MM.1S (cell line): ENCODE measurements at regions not wholly inside any gene's neighbourhood (a gene's known extent, or its start where the extent isn't known, plus 50 kb on each side); places are given as distances from the start of the nearest gene placed in this dataset.
"Not testable (repeated sequence)": the region's sequence is repeated elsewhere in the genome, so short reads cannot be mapped to it uniquely, and the experiment has no call there.

Source experiments
- DNase-seq: peaks from one replicate; pipeline ENCODE4 v3.0.0-alpha.2; 2015
- H2AFZ ChIP-seq: fragments of 300-600 bp; sonication (generic); 2 replicates; pipeline ENCODE4 v1.6.0; 2016; ENCODE audit warnings: antibody characterized with exemption, low read length
- H3F3A ChIP-seq: fragments of 300-600 bp; sonication (generic); 2 replicates; pipeline ENCODE4 v1.6.1; 2016; ENCODE audit warnings: mild to moderate bottlenecking, antibody characterized with exemption, low read length, moderate library complexity, mixed read lengths; ENCODE audit not compliant: insufficient read depth
- H3K27ac ChIP-seq: fragments of 300-600 bp; sonication (generic); 2 replicates; pipeline ENCODE4 v1.5.1; 2016; ENCODE audit warnings: mild to moderate bottlenecking, low read length
- H3K27me3 ChIP-seq: fragments of 300-600 bp; sonication (generic); replicated peaks from 2 replicates; pipeline ENCODE4 v1.6.0; 2016; ENCODE audit warnings: low read length; ENCODE audit not compliant: insufficient read depth
- H3K36me3 ChIP-seq: fragments of 300-600 bp; sonication (generic); replicated peaks from 2 replicates; pipeline ENCODE4 v1.6.1; 2016; ENCODE audit warnings: mild to moderate bottlenecking, low read length, mixed read lengths; ENCODE audit not compliant: insufficient read depth
- H3K4me1 ChIP-seq: fragments of 300-600 bp; sonication (generic); 2 replicates; pipeline ENCODE4 v1.6.1; 2016; ENCODE audit warnings: low read length, mixed read lengths
- H3K4me2 ChIP-seq: fragments of 300-600 bp; sonication (generic); 2 replicates; pipeline ENCODE4 v1.6.0; 2016; ENCODE audit warnings: low read depth, low read length
- H3K4me3 ChIP-seq: fragments of 300-600 bp; sonication (generic); 2 replicates; pipeline ENCODE4 v1.5.1; 2016; ENCODE audit warnings: low read length, mixed read lengths
- H3K79me2 ChIP-seq: fragments of 300-600 bp; sonication (generic); 2 replicates; pipeline ENCODE4 v1.6.1; 2016; ENCODE audit warnings: mixed run types, low read length, mixed read lengths
- H3K9ac ChIP-seq: fragments of 300-600 bp; sonication (generic); 2 replicates; pipeline ENCODE4 v1.6.1; 2016; ENCODE audit warnings: low read length, mixed read lengths
- H3K9me2 ChIP-seq: fragments of 300-600 bp; sonication (generic); replicated peaks from 2 replicates; pipeline ENCODE4 v1.6.1; 2016; ENCODE audit warnings: mild to moderate bottlenecking, low read length, mixed read lengths; ENCODE audit not compliant: insufficient read depth
- H3K9me3 ChIP-seq: fragments of 300-600 bp; sonication (generic); replicated peaks from 2 replicates; pipeline ENCODE4 v1.6.1; 2016; ENCODE audit warnings: mild to moderate bottlenecking, low read length, mixed read lengths; ENCODE audit not compliant: insufficient read depth
- H4K20me1 ChIP-seq: fragments of 300-600 bp; sonication (generic); 2 replicates; pipeline ENCODE4 v1.6.1; 2016; ENCODE audit warnings: mild to moderate bottlenecking, low read length, moderate library complexity, mixed read lengths; ENCODE audit not compliant: insufficient read depth
- EZH2 ChIP-seq: fragments of 300-600 bp; sonication (generic); optimal IDR thresholded peaks from 2 replicates; pipeline ENCODE3; 2017; ENCODE audit warnings: low read depth, mild to moderate bottlenecking, antibody characterized with exemption, low read length, mixed read lengths
- EZH2phosphoT487 ChIP-seq: fragments of 300-600 bp; sonication (generic); IDR thresholded peaks from 2 replicates; pipeline ENCODE4 v1.6.1; 2018; ENCODE audit warnings: antibody characterized with exemption, low read length
- TF ChIP-seq, protein P1 (sequence below): fragments of 300-600 bp; sonication (generic); IDR thresholded peaks from 2 replicates; pipeline ENCODE4 v1.5.1; 2016; ENCODE audit warnings: antibody characterized with exemption, low read length, mixed read lengths

DNA sequence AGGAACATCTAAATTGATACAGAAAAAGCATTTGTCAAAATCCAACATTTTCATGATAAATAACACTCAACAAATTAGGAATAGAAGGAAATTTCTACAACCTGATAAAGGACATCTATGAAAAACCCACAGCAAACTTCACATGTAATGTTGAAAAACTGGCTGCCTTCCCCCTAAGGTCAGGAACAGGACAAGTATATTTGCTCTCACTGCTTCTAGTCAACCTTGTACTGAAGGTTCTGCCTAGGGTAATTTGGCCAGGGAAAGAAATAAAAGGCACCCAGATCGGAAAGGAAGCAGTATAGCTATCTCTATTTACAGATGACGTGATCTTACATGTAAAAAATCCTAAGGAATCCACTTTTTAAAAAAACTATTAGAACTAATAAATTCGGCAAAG, 97.1 kb upstream of the USP9X start:
- no peaks in the 10 kb centered on the region for H3F3A ChIP-seq
- H4K20me1 ChIP-seq: no peaks in the 10 kb centered on the region
- DNase-seq: no peak
- H3K36me3 ChIP-seq: no peaks in the 10 kb centered on the region
- no peaks in the 10 kb centered on the region for H3K4me1 ChIP-seq
- no peak overlapping the region for H3K9ac ChIP-seq
- no peak overlapping the region for H3K4me3 ChIP-seq
- TF ChIP-seq EZH2phosphoT487: no peak
- TF ChIP-seq EZH2: no peak
- TF ChIP-seq, protein P1, sequence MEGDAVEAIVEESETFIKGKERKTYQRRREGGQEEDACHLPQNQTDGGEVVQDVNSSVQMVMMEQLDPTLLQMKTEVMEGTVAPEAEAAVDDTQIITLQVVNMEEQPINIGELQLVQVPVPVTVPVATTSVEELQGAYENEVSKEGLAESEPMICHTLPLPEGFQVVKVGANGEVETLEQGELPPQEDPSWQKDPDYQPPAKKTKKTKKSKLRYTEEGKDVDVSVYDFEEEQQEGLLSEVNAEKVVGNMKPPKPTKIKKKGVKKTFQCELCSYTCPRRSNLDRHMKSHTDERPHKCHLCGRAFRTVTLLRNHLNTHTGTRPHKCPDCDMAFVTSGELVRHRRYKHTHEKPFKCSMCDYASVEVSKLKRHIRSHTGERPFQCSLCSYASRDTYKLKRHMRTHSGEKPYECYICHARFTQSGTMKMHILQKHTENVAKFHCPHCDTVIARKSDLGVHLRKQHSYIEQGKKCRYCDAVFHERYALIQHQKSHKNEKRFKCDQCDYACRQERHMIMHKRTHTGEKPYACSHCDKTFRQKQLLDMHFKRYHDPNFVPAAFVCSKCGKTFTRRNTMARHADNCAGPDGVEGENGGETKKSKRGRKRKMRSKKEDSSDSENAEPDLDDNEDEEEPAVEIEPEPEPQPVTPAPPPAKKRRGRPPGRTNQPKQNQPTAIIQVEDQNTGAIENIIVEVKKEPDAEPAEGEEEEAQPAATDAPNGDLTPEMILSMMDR: no peak
- H3K79me2 ChIP-seq: no peaks in the 10 kb centered on the region
- no peaks in the 10 kb centered on the region for H3K27me3 ChIP-seq
- H3K27ac ChIP-seq: no peak overlapping the region
- H2AFZ ChIP-seq: no peak overlapping the region
- no peak overlapping the region for H3K4me2 ChIP-seq
- H3K9me3 ChIP-seq: no peaks in the 10 kb centered on the region
- no peaks in the 10 kb centered on the region for H3K9me2 ChIP-seq

DNA sequence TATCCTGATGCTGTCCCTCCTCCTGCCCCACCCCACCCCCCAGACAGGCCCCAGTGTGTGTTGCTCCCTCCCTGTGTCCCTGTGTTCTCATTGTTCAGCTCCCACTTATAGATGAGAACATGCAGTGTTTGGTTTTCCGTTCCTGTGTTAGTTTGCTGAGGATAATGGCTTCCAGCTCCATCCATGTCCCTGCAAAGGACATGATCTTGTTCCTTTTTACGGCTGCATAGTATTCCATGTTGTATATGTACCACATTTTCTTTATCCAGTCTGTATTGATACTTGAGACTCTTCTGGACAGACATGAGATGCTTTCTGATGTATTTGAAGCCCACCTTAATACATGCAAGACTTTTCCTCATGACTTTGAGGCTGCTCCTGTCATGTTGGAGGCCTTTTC, 91.8 kb upstream of the USP9X start:
- H3K4me1 ChIP-seq, H3K36me3 ChIP-seq, H4K20me1 ChIP-seq, H3K27me3 ChIP-seq, H2AFZ ChIP-seq, H3K9me2 ChIP-seq, H3F3A ChIP-seq, H3K79me2 ChIP-seq, H3K9ac ChIP-seq, H3K27ac ChIP-seq, H3K4me2 ChIP-seq, DNase-seq, H3K4me3 ChIP-seq, H3K9me3 ChIP-seq: not testable (repeated sequence)

DNA sequence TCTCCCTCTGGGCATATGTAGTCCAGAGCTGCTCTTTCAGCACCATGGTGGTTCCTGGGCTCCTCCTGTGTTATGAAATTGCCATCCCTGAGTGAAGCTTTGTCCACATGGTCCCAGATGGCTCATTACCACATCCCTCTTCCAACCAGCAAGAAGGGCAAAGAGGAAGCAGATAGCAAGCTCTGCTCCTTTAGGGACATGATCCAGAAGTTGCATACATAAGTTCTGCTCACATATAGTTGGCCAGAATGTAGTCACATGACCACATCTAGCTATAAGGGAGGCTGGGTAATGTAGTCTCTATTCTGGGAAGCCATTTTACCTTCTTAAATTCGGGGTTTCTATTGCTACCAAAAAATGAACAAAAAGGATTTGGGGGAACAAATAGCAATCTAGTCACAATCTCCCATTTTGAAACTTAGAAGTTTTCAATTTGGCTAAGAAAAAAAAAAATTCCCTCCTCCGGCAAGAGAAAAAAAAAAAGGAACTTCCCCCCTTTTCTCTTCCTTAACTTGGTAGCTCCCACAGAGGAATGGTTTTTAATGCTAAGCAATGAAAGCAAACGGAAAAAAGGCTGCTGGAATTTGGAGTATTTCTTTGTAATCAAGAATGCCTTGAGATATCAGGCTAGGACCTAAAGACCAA, 88.2 kb upstream of the USP9X start:
- Histone ChIP-seq H2AFZ (no peak overlapping the region), H3K4me2 (no peak overlapping the region), H3K27ac (no peak overlapping the region), H3K9me3 (no peaks in the 10 kb centered on the region), H4K20me1 (no peaks in the 10 kb centered on the region), H3K9ac (no peak overlapping the region), H3K4me1 (no peaks in the 10 kb centered on the region), H3K27me3 (no peaks in the 10 kb centered on the region), H3F3A (no peaks in the 10 kb centered on the region), H3K36me3 (no peaks in the 10 kb centered on the region), H3K79me2 (no peaks in the 10 kb centered on the region), H3K9me2 (no peaks in the 10 kb centered on the region), H3K4me3 (no peak overlapping the region)
- TF ChIP-seq, protein P1: no peak
- TF ChIP-seq EZH2phosphoT487 (no peak), EZH2 (no peak)
- DNase-seq: no peak

DNA sequence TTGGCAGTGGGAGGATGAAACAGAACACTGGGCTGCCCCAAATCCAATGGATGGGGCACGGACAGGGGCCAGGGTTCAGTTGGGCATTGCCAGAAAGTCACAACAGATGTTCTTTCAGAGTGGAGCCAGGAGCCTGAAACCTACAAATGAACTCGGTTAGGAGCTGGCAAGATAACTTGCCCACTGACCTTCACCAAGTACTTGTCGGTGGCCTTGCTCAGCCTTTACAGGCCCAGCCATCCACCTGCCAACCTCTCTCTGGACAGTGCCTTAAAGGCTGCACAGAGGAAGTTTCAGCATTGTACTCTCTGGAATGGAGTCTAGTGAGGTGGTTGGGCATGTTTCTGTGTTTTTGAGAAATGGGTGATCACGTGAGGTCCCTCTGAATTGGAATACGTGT, 87.1 kb upstream of the USP9X start:
- Histone ChIP-seq H3K4me2 (no peak overlapping the region), H2AFZ (no peak overlapping the region)
- no peak for DNase-seq

More for the DNA sequence above, 87.1 kb upstream of the USP9X start:
- Histone ChIP-seq H3K36me3 (no peaks in the 10 kb centered on the region), H3K4me1 (no peaks in the 10 kb centered on the region), H3K9me3 (no peaks in the 10 kb centered on the region), H3K9ac (no peak overlapping the region), H3K4me3 (no peak overlapping the region), H3K9me2 (no peaks in the 10 kb centered on the region), H4K20me1 (no peaks in the 10 kb centered on the region), H3F3A (no peaks in the 10 kb centered on the region), H3K27me3 (no peaks in the 10 kb centered on the region), H3K27ac (no peak overlapping the region), H3K79me2 (no peaks in the 10 kb centered on the region)
- TF ChIP-seq, protein P1: no peak
